Common myeloid progenitor, CD34-positive (primary cell): ENCODE measurements at regions not wholly inside any gene's neighbourhood (a gene's known extent, or its start where the extent isn't known, plus 50 kb on each side); places are given as distances from the start of the nearest gene placed in this dataset.

Source experiments
- CTCF ChIA-PET: fragments of 350-600 bp; sonication (Branson Sonifier 250); formaldehyde crosslinking; loops from one replicate; lab custom pipeline; 2021; ENCODE audit warnings: antibody characterized with exemption; lab: Charles Lee
- POLR2A ChIA-PET: fragments of 350-600 bp; sonication (Branson Sonifier 250); formaldehyde crosslinking; loops from one replicate; lab custom pipeline; 2021; ENCODE audit warnings: antibody characterized with exemption; lab: Charles Lee
- DNase-seq, 3 donors: peaks; one replicate each; pipeline versions ENCODE4 v3.0.0 to v3.0.0-alpha.2; 2013
- H3K27ac ChIP-seq, 2 experiments: 1 replicate in 1 of 2; 2 replicates in 1 of 2; pipeline ENCODE4 v1.7.0; 2013; ENCODE audit warnings: inconsistent platforms in 2 of 2, low read length in 2 of 2, mild to moderate bottlenecking in 2 of 2, low read depth in 1 of 2, moderate library complexity in 1 of 2; ENCODE audit not compliant: severe bottlenecking in 2 of 2, insufficient read depth in 1 of 2, poor library complexity in 1 of 2
- H3K27me3 ChIP-seq, 5 experiments: replicated peaks in 2 of 5; 1 replicate in 3 of 5; 2 replicates in 2 of 5; pipeline versions ENCODE4 v1.6.1 to v1.7.0; 2013; ENCODE audit warnings: low read length in 4 of 5, mild to moderate bottlenecking in 2 of 5, moderate library complexity in 2 of 5, inconsistent platforms in 1 of 5; ENCODE audit not compliant: insufficient read depth in 5 of 5, control insufficient read depth in 4 of 5
- H3K36me3 ChIP-seq, 4 experiments: 1 replicate in 2 of 4; 2 replicates in 2 of 4; pipeline versions ENCODE4 v1.6.1 to v1.7.0; 2013; ENCODE audit warnings: low read length in 3 of 4, control low read depth in 1 of 4, mild to moderate bottlenecking in 1 of 4; ENCODE audit not compliant: control insufficient read depth in 4 of 4, insufficient read depth in 4 of 4
- H3K4me1 ChIP-seq, 4 experiments: 1 replicate in 3 of 4; 2 replicates in 1 of 4; pipeline versions ENCODE4 v1.6.1 to v1.7.1; 2013; ENCODE audit warnings: low read length in 3 of 4, mild to moderate bottlenecking in 3 of 4, control low read depth in 1 of 4, inconsistent platforms in 1 of 4, moderate library complexity in 1 of 4; ENCODE audit not compliant: control insufficient read depth in 4 of 4, insufficient read depth in 4 of 4; ENCODE audit errors: control extremely low read depth in 1 of 4
- H3K4me3 ChIP-seq, 7 experiments: 1 replicate in 4 of 7; 2 replicates in 3 of 7; pipeline versions ENCODE4 v1.5.1 to v1.7.0; 2013; ENCODE audit warnings: mild to moderate bottlenecking in 7 of 7, low read length in 6 of 7, moderate library complexity in 6 of 7, inconsistent platforms in 2 of 7, low read depth in 2 of 7, control low read depth in 1 of 7; ENCODE audit not compliant: insufficient read depth in 4 of 7, control insufficient read depth in 1 of 7; ENCODE audit errors: extremely low read depth in 1 of 7
- H3K9me3 ChIP-seq, 5 experiments: 1 replicate in 4 of 5; 2 replicates in 1 of 5; pipeline versions ENCODE4 v1.6.1 to v1.7.1; 2013; ENCODE audit warnings: low read length in 4 of 5, mild to moderate bottlenecking in 2 of 5, inconsistent platforms in 1 of 5, low read depth in 1 of 5, moderate library complexity in 1 of 5; ENCODE audit not compliant: control insufficient read depth in 4 of 5, insufficient read depth in 2 of 5; ENCODE audit errors: control extremely low read depth in 1 of 5
- WGBS: methylation state at CpG from one replicate; pipeline ENCODE4 v1.1.5; 2013; ENCODE audit not compliant: insufficient coverage; 5-methylcytosine and 5-hydroxymethylcytosine counted together

GRCh38 chr7:46619723-46620310, 698.7 kb upstream of the IGFBP3 start:
- no peak for DNase-seq
- H3K4me3 ChIP-seq = no peak overlapping the region
- no peaks in the 10 kb centered on the region for H3K36me3 ChIP-seq
- ChIA-PET CTCF (no interaction called here), POLR2A (no interaction called here)
- H3K9me3 ChIP-seq = no peaks in the 10 kb centered on the region
- no peaks in the 10 kb centered on the region for H3K27me3 ChIP-seq
- no peaks in the 10 kb centered on the region for H3K4me1 ChIP-seq
- WGBS = 70% methylated on average over 3 of the region's 3 CpGs
- H3K27ac ChIP-seq = no peak overlapping the region

GRCh38 chr7:46616636-46617035, 695.6 kb upstream of the IGFBP3 start:
- H3K36me3 ChIP-seq = no peaks in the 10 kb centered on the region
- CTCF ChIA-PET = interaction anchor here (0.7 kb wide), 1 partner anchor 37 kb away, joined by 3 read pairs; no protein-coding TSS in a partner anchor
- DNase-seq = no peak
- H3K4me1 ChIP-seq = no peaks in the 10 kb centered on the region
- no peak overlapping the region for H3K27ac ChIP-seq
- POLR2A ChIA-PET = no interaction called here
- no peaks in the 10 kb centered on the region for H3K9me3 ChIP-seq
- no peak overlapping the region for H3K4me3 ChIP-seq
- WGBS = no CpG with 5 or more reads among the region's 1 CpG
- no peaks in the 10 kb centered on the region for H3K27me3 ChIP-seq

- whole genome bisulfite sequencing = no CpG with 5 or more reads among the region's 1 CpG
These were observed 692.5 kb upstream of the IGFBP3 start for GRCh38 chr7:46613551-46613950.

GRCh38 chr7:46613116-46613515, 692.0 kb upstream of the IGFBP3 start:
- no peak overlapping the region for H3K27ac ChIP-seq
- no peaks in the 10 kb centered on the region for H3K27me3 ChIP-seq
- ChIA-PET POLR2A (no interaction called here), CTCF (no interaction called here)
- no peaks in the 10 kb centered on the region for H3K36me3 ChIP-seq
- no peaks in the 10 kb centered on the region for H3K4me1 ChIP-seq
- H3K4me3 ChIP-seq = no peak overlapping the region
- H3K9me3 ChIP-seq = no peaks in the 10 kb centered on the region
- DNase-seq = no peak
- WGBS = no CpG with 5 or more reads among the region's 5 CpGs

More at GRCh38 chr7:46613551-46613950, 692.5 kb upstream of the IGFBP3 start:
- POLR2A ChIA-PET = no interaction called here
- H3K36me3 ChIP-seq = no peaks in the 10 kb centered on the region
- no peak overlapping the region for H3K27ac ChIP-seq
- H3K4me3 ChIP-seq = no peak overlapping the region
- no peaks in the 10 kb centered on the region for H3K27me3 ChIP-seq
- H3K4me1 ChIP-seq = no peaks in the 10 kb centered on the region
- DNase-seq = no peak
- CTCF ChIA-PET = no interaction called here
- no peaks in the 10 kb centered on the region for H3K9me3 ChIP-seq

GRCh38 chr7:46611508-46611907, 690.4 kb upstream of the IGFBP3 start:
- POLR2A ChIA-PET = no interaction called here
- no peak overlapping the region for H3K27ac ChIP-seq
- no peaks in the 10 kb centered on the region for H3K9me3 ChIP-seq
- H3K36me3 ChIP-seq = no peaks in the 10 kb centered on the region
- H3K4me1 ChIP-seq = no peaks in the 10 kb centered on the region
- no peak overlapping the region for H3K4me3 ChIP-seq
- H3K27me3 ChIP-seq = no peaks in the 10 kb centered on the region
- CTCF ChIA-PET = no interaction called here
- DNase-seq = no peak
- WGBS = no CpG with 5 or more reads among the region's 2 CpGs

GRCh38 chr7:46610746-46611145, 689.7 kb upstream of the IGFBP3 start:
- ChIA-PET POLR2A (no interaction called here), CTCF (no interaction called here)
- Histone ChIP-seq H3K36me3 (no peaks in the 10 kb centered on the region), H3K27ac (no peak overlapping the region), H3K4me3 (no peak overlapping the region), H3K4me1 (no peaks in the 10 kb centered on the region), H3K9me3 (no peaks in the 10 kb centered on the region), H3K27me3 (no peaks in the 10 kb centered on the region)
- no peak for DNase-seq
- WGBS = 75% methylated on average over 1 of the region's 2 CpGs

- no peak overlapping the region for H3K27ac ChIP-seq
- H3K4me1 ChIP-seq = no peaks in the 10 kb centered on the region
- H3K36me3 ChIP-seq = no peaks in the 10 kb centered on the region
- ChIA-PET POLR2A (no interaction called here), CTCF (no interaction called here)
- H3K4me3 ChIP-seq = no peak overlapping the region
- DNase-seq = no peak
- WGBS = 79% methylated on average over 3 of the region's 4 CpGs
- no peaks in the 10 kb centered on the region for H3K27me3 ChIP-seq
- no peaks in the 10 kb centered on the region for H3K9me3 ChIP-seq
These were observed 686.1 kb upstream of the IGFBP3 start for GRCh38 chr7:46607176-46607575.
